ENCODE measurements at regions not wholly inside any gene's neighbourhood (a gene's known extent, or its start where the extent isn't known, plus 50 kb on each side); places are given as distances from the start of the nearest gene placed in this dataset.

GRCh38 chr10:47146572-47146971 is 153.4 kb upstream of the GDF10 start:
- TF ChIP-seq, protein P1, sequence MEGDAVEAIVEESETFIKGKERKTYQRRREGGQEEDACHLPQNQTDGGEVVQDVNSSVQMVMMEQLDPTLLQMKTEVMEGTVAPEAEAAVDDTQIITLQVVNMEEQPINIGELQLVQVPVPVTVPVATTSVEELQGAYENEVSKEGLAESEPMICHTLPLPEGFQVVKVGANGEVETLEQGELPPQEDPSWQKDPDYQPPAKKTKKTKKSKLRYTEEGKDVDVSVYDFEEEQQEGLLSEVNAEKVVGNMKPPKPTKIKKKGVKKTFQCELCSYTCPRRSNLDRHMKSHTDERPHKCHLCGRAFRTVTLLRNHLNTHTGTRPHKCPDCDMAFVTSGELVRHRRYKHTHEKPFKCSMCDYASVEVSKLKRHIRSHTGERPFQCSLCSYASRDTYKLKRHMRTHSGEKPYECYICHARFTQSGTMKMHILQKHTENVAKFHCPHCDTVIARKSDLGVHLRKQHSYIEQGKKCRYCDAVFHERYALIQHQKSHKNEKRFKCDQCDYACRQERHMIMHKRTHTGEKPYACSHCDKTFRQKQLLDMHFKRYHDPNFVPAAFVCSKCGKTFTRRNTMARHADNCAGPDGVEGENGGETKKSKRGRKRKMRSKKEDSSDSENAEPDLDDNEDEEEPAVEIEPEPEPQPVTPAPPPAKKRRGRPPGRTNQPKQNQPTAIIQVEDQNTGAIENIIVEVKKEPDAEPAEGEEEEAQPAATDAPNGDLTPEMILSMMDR (IDR thresholded peaks at IDR 0.05), result no peak
- no peak for TF ChIP-seq POLR2A (IDR thresholded peaks at IDR 0.05)
